ENCODE measurements at regions not wholly inside any gene's neighbourhood (a gene's known extent, or its start where the extent isn't known, plus 50 kb on each side); places are given as distances from the start of the nearest gene placed in this dataset.

DNA sequence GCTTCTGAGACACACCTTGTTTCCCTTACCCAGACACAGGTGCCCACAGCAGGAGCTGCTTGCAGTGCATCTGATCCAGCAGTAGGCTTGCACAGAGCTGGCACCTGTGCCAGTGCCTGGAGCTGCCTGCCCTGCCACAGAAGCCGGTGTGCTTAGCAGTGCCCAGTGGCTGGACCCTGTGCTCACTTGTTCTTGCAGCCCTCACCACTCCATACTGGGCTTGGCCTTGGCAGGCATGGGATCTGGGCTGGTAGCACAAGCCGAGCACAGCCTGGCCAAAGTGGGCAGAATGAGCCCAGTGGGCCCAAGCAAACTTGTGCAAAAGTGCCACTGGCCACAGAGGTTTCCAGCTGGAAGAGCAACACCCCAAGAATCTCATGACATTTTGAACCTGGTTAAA lies 1950.4 kb downstream of the SUCLG1 start:
- no peaks in the 10 kb centered on the region for H3K27me3 ChIP-seq (ENCODE audit: insufficient read depth, low read length)
- H3F3A ChIP-seq (ENCODE audit: insufficient read depth, low read length), result no peaks in the 10 kb centered on the region
- H3K9me2 ChIP-seq (ENCODE audit: low read depth, low read length), result no peaks in the 10 kb centered on the region
- no peak overlapping the region for H3K27ac ChIP-seq (ENCODE audit: low read depth, low read length, poor library complexity, severe bottlenecking)
- no peaks in the 10 kb centered on the region for H3K79me2 ChIP-seq (ENCODE audit: insufficient read depth, low read length)
- no peak overlapping the region for H3K4me3 ChIP-seq (ENCODE audit: low read depth, low read length, poor library complexity, severe bottlenecking)
- TF ChIP-seq EZH2 (IDR thresholded peaks at IDR 0.05; ENCODE audit: borderline replicate concordance, low read length), result no peak
- TF ChIP-seq, protein P1, sequence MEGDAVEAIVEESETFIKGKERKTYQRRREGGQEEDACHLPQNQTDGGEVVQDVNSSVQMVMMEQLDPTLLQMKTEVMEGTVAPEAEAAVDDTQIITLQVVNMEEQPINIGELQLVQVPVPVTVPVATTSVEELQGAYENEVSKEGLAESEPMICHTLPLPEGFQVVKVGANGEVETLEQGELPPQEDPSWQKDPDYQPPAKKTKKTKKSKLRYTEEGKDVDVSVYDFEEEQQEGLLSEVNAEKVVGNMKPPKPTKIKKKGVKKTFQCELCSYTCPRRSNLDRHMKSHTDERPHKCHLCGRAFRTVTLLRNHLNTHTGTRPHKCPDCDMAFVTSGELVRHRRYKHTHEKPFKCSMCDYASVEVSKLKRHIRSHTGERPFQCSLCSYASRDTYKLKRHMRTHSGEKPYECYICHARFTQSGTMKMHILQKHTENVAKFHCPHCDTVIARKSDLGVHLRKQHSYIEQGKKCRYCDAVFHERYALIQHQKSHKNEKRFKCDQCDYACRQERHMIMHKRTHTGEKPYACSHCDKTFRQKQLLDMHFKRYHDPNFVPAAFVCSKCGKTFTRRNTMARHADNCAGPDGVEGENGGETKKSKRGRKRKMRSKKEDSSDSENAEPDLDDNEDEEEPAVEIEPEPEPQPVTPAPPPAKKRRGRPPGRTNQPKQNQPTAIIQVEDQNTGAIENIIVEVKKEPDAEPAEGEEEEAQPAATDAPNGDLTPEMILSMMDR (IDR thresholded peaks at IDR 0.05; ENCODE audit: low read length), result no peak
- H3K4me1 ChIP-seq (ENCODE audit: insufficient read depth, low read length, severe bottlenecking), result no peaks in the 10 kb centered on the region
- H4K20me1 ChIP-seq (ENCODE audit: insufficient read depth, low read length), result no peaks in the 10 kb centered on the region
- H3K9ac ChIP-seq (ENCODE audit: low read length), result no peak overlapping the region
- no peak overlapping the region for H3K4me2 ChIP-seq (ENCODE audit: low read length)
- H3K36me3 ChIP-seq (ENCODE audit: insufficient read depth, low read length), result no peaks in the 10 kb centered on the region
- no peaks in the 10 kb centered on the region for H3K9me3 ChIP-seq (ENCODE audit: low read length)
- no peak overlapping the region for H2AFZ ChIP-seq (ENCODE audit: low read length)

DNA sequence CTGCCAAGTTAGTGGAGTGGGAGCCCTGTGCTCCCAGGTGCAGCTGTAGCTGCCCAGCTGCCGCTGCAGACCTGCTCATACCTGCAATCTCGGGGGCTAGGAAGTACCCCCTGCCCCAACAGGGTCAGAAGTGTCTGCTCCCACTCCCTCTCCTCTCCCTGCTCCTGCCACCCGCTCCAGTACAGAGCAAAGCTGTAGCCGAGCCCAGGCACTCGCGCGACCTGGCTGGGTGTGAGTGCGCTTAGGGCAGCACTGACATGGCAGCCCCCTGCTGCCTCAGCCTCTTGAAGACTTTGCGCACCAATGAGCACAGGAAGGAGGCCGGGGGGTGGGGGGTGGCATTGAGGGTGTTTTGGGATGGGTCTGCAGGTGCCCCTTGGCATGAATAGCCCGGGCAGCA lies 1951.4 kb downstream of the SUCLG1 start:
- Histone ChIP-seq H3K79me2 (ENCODE audit: insufficient read depth, low read length) (no peaks in the 10 kb centered on the region), H3K27me3 (ENCODE audit: insufficient read depth, low read length) (no peaks in the 10 kb centered on the region), H4K20me1 (ENCODE audit: insufficient read depth, low read length) (no peaks in the 10 kb centered on the region), H3K9me2 (ENCODE audit: low read depth, low read length) (no peaks in the 10 kb centered on the region), H3K9ac (ENCODE audit: low read length) (no peak overlapping the region), H3K4me1 (ENCODE audit: insufficient read depth, low read length, severe bottlenecking) (no peaks in the 10 kb centered on the region), H3K4me2 (ENCODE audit: low read length) (no peak overlapping the region), H3K9me3 (ENCODE audit: low read length) (no peaks in the 10 kb centered on the region), H2AFZ (ENCODE audit: low read length) (no peak overlapping the region), H3K4me3 (ENCODE audit: low read depth, low read length, poor library complexity, severe bottlenecking) (no peak overlapping the region), H3K36me3 (ENCODE audit: insufficient read depth, low read length) (no peaks in the 10 kb centered on the region), H3K27ac (ENCODE audit: low read depth, low read length, poor library complexity, severe bottlenecking) (no peak overlapping the region), H3F3A (ENCODE audit: insufficient read depth, low read length) (no peaks in the 10 kb centered on the region)
- TF ChIP-seq, protein P1 (IDR thresholded peaks at IDR 0.05; ENCODE audit: low read length), result no peak
- no peak for TF ChIP-seq EZH2 (IDR thresholded peaks at IDR 0.05; ENCODE audit: borderline replicate concordance, low read length)

DNA sequence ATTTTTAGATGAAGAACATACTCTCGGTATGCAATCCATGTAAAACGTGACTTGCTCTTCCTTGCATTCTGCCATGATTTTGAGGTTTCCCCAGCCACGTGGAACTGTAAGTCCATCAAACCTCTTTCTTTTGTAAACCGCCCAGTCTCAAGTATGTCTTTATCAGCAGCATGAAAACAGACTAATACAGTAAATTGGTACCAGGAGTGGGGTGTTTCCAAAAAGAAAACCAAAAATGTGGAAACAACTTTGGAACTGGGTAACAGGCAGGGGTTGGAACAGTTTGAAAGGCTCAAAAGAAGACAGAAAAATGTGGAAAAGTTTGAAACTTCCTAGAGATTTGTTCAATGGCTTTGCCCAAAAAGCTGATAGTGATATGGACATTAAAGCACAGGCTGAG lies 1957.9 kb downstream of the SUCLG1 start:
- Histone ChIP-seq H3F3A (ENCODE audit: insufficient read depth, low read length) (no peaks in the 10 kb centered on the region), H3K9ac (ENCODE audit: low read length) (no peak overlapping the region), H3K4me2 (ENCODE audit: low read length) (no peak overlapping the region), H3K79me2 (ENCODE audit: insufficient read depth, low read length) (no peaks in the 10 kb centered on the region), H3K27ac (ENCODE audit: low read depth, low read length, poor library complexity, severe bottlenecking) (no peak overlapping the region), H4K20me1 (ENCODE audit: insufficient read depth, low read length) (no peaks in the 10 kb centered on the region), H3K4me1 (ENCODE audit: insufficient read depth, low read length, severe bottlenecking) (no peaks in the 10 kb centered on the region), H3K9me2 (ENCODE audit: low read depth, low read length) (no peaks in the 10 kb centered on the region), H2AFZ (ENCODE audit: low read length) (no peak overlapping the region), H3K36me3 (ENCODE audit: insufficient read depth, low read length) (no peaks in the 10 kb centered on the region), H3K4me3 (ENCODE audit: low read depth, low read length, poor library complexity, severe bottlenecking) (no peak overlapping the region), H3K9me3 (ENCODE audit: low read length) (no peaks in the 10 kb centered on the region), H3K27me3 (ENCODE audit: insufficient read depth, low read length) (no peaks in the 10 kb centered on the region)
- no peak for TF ChIP-seq EZH2 (IDR thresholded peaks at IDR 0.05; ENCODE audit: borderline replicate concordance, low read length)
- TF ChIP-seq, protein P1 (IDR thresholded peaks at IDR 0.05; ENCODE audit: low read length), result no peak
